ENCODE measurements at regions not wholly inside any gene's neighbourhood (a gene's known extent, or its start where the extent isn't known, plus 50 kb on each side); places are given as distances from the start of the nearest gene placed in this dataset.

DNA sequence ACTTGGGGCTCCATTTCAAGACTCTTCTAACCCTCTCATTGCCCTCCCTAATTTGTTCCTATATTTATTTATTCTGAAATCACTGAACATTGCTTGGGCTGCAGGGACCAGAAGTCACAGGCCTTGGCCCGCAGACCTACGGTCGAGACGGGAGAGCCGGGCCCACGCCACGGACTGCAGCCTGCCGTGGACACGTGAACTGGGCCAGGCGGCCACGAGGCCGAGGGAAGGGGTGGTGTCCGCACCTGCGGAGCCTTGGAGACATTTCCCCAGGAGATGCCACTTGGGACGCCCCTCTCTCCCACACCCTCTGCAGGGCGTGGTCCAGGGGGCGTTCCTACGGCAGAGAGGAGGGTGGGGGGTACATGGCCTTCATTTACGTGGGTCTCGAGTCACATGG lies 463.9 kb downstream of the ICE1 start:
- no peak overlapping the region for H3K27ac ChIP-seq
- TF ChIP-seq, protein P1, sequence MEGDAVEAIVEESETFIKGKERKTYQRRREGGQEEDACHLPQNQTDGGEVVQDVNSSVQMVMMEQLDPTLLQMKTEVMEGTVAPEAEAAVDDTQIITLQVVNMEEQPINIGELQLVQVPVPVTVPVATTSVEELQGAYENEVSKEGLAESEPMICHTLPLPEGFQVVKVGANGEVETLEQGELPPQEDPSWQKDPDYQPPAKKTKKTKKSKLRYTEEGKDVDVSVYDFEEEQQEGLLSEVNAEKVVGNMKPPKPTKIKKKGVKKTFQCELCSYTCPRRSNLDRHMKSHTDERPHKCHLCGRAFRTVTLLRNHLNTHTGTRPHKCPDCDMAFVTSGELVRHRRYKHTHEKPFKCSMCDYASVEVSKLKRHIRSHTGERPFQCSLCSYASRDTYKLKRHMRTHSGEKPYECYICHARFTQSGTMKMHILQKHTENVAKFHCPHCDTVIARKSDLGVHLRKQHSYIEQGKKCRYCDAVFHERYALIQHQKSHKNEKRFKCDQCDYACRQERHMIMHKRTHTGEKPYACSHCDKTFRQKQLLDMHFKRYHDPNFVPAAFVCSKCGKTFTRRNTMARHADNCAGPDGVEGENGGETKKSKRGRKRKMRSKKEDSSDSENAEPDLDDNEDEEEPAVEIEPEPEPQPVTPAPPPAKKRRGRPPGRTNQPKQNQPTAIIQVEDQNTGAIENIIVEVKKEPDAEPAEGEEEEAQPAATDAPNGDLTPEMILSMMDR (IDR thresholded peaks at IDR 0.05), result no peak
- no peaks in the 10 kb centered on the region for H3K9me3 ChIP-seq
- no peaks in the 10 kb centered on the region for H3K4me1 ChIP-seq
- H3K4me3 ChIP-seq, result no peak overlapping the region
- intact Hi-C loops (cut with DNase I; ENCODE audit: low total_unique reads), result no loop called here
- H3K36me3 ChIP-seq, result no peaks in the 10 kb centered on the region
- H3K27me3 ChIP-seq, result peaks cover 0 to 9% of the 10 kb centered on the region in 2 donors
- DNase-seq (ENCODE audit: low spot score in 2 of 2), result no peak

DNA sequence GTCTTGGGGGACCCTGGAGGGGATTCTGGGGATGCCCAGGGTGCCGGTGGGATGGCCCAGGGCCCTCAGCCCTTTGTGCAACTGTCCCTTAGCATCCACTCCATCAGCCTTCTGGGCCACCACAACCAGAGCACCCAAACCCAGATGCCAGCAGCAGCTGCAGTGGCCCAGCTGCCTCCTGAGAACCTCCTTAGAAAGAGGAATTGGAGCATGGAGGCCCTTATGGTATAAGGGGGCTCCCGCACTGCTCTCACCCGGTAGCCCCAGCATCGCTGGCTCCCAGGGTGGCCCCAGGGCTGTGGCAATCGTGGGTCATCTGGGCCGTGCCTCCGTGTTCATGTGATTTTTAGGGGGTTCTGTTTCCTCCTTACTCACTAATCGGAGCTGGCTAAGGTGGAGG lies 463.3 kb downstream of the ICE1 start:
- no peaks in the 10 kb centered on the region for H3K36me3 ChIP-seq
- intact Hi-C loops (cut with DNase I; ENCODE audit: low total_unique reads), result no loop called here

DNA sequence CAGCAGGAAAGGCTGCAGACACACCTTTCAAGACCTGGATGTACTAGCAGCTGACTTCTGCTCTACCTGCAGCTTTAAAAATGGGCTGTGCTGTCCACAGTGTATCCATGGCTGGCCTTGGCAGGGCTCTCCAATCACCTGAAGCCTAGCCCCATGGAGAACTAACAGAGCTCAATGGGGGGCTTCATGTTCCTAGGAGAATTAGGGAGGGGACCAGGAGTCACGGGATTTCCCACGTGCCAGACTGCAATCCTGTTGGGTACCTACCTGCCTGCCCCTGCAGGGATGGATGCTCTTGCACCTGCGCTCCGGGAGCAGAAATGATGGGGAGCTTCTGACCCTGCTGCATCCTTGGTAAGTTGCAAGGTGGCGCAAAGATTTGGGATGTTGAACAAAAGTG lies 462.1 kb downstream of the ICE1 start:
- Histone ChIP-seq H3K9me3 (no peaks in the 10 kb centered on the region), H3K4me1 (no peaks in the 10 kb centered on the region), H3K4me3 (no peak overlapping the region), H3K27me3 (peaks cover 0 to 9% of the 10 kb centered on the region in 2 donors), H3K27ac (no peak overlapping the region), H3K36me3 (no peaks in the 10 kb centered on the region)
- TF ChIP-seq POLR2A (IDR thresholded peaks at IDR 0.05), result no peak
- TF ChIP-seq, protein P1 (IDR thresholded peaks at IDR 0.05), result no peak
- no peak for TF ChIP-seq POLR2AphosphoS5 (IDR thresholded peaks at IDR 0.05)
- intact Hi-C loops (cut with DNase I; ENCODE audit: low total_unique reads), result no loop called here
- no peak for DNase-seq (ENCODE audit: low spot score in 2 of 2)

More for the DNA sequence above, 463.3 kb downstream of the ICE1 start:
- H3K27me3 ChIP-seq, result peaks cover 0 to 9% of the 10 kb centered on the region in 2 donors
- H3K4me1 ChIP-seq, result no peaks in the 10 kb centered on the region
- H3K27ac ChIP-seq, result no peak overlapping the region
- no peaks in the 10 kb centered on the region for H3K9me3 ChIP-seq
- no peak overlapping the region for H3K4me3 ChIP-seq
- TF ChIP-seq, protein P1 (IDR thresholded peaks at IDR 0.05), result no peak
- TF ChIP-seq POLR2AphosphoS5 (IDR thresholded peaks at IDR 0.05), result no peak
- TF ChIP-seq POLR2A (IDR thresholded peaks at IDR 0.05), result no peak
- no peak for DNase-seq (ENCODE audit: low spot score in 2 of 2)

DNA sequence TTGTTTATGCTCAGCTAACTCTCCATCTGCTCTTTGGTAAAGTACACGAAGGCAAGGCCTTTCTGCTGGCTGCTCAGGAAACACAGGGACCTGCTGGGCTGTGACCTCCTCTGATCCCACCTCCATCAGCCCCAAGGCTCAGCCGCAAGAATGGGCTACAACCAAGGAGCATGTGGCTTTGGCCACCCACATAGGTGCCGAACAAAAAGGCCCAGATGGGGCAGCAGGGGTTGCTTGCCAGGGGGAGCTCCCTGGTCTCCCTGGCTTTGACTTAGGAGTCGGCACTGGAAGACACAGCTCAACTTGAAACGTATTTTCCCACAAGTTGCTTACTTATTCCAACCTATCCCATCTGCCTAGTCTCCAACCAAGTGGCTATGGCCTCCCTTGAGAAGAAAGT lies 461.1 kb downstream of the ICE1 start:
- Histone ChIP-seq H3K36me3 (no peaks in the 10 kb centered on the region), H3K27ac (no peak overlapping the region), H3K4me1 (no peaks in the 10 kb centered on the region), H3K4me3 (no peak overlapping the region), H3K27me3 (peaks cover 0 to 9% of the 10 kb centered on the region in 2 donors), H3K9me3 (no peaks in the 10 kb centered on the region)
- DNase-seq (ENCODE audit: low spot score in 2 of 2), result no peak
- TF ChIP-seq POLR2A (IDR thresholded peaks at IDR 0.05) (no peak), POLR2AphosphoS5 (IDR thresholded peaks at IDR 0.05) (no peak)
- TF ChIP-seq, protein P1 (IDR thresholded peaks at IDR 0.05), result no peak
- intact Hi-C loops (cut with DNase I; ENCODE audit: low total_unique reads), result no loop called here

DNA sequence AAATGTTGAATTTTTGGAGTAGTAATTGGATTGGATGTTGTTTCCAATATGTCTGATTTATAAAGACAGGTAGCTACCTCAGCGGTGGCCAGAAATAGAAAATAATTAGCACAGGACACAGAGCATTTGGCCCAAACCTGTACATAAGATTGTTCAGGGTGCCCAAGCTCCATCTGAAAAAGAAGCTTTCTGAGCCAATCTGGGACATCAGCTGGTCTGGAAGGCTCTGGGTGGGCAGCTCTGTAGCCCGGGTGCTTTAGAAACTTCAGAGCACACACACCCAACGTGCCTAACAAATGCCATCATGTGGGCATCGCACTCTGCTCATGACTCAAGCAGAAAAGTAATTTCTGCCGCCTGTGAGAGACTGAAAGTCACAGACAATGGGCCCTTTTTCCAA lies 460.7 kb downstream of the ICE1 start:
- no peaks in the 10 kb centered on the region for H3K36me3 ChIP-seq
- no peak overlapping the region for H3K4me3 ChIP-seq
- no peaks in the 10 kb centered on the region for H3K9me3 ChIP-seq
- TF ChIP-seq POLR2AphosphoS5 (IDR thresholded peaks at IDR 0.05) (no peak), POLR2A (IDR thresholded peaks at IDR 0.05) (no peak)
- TF ChIP-seq, protein P1 (IDR thresholded peaks at IDR 0.05), result no peak
- no peaks in the 10 kb centered on the region for H3K4me1 ChIP-seq
- H3K27me3 ChIP-seq, result peaks cover 0 to 9% of the 10 kb centered on the region in 2 donors
- no peak for DNase-seq (ENCODE audit: low spot score in 2 of 2)
- H3K27ac ChIP-seq, result no peak overlapping the region
- intact Hi-C loops (cut with DNase I; ENCODE audit: low total_unique reads), result no loop called here

Data from breast epithelium (tissue), 4 donors.